ENCODE measurements at regions not wholly inside any gene's neighbourhood (a gene's known extent, or its start where the extent isn't known, plus 50 kb on each side); places are given as distances from the start of the nearest gene placed in this dataset.

- no peak for TF ChIP-seq CTCF (IDR thresholded peaks at IDR 0.05)
- no peak for TF ChIP-seq EZH2 (IDR thresholded peaks at IDR 0.05; ENCODE audit: borderline replicate concordance, insufficient read depth, low read depth, low read length, poor library complexity, severe bottlenecking)
These were observed 855.9 kb downstream of the TBC1D22A start for GRCh38 chr22:47618180-47619010.
